22Rv1 (cell line): ENCODE measurements at regions not wholly inside any gene's neighbourhood (a gene's known extent, or its start where the extent isn't known, plus 50 kb on each side); places are given as distances from the start of the nearest gene placed in this dataset.

Source experiments
- ZFX ChIP-seq: fragments of 450-650 bp; IDR thresholded peaks from 2 replicates; pipeline ENCODE4 v1.6.1; 2017; ENCODE audit warnings: antibody characterized with exemption, borderline replicate concordance
- TF ChIP-seq, protein P1 (sequence below): fragments of 450-650 bp; IDR thresholded peaks from 2 replicates; pipeline ENCODE4 v1.5.1; 2017; ENCODE audit warnings: mild to moderate bottlenecking

DNA sequence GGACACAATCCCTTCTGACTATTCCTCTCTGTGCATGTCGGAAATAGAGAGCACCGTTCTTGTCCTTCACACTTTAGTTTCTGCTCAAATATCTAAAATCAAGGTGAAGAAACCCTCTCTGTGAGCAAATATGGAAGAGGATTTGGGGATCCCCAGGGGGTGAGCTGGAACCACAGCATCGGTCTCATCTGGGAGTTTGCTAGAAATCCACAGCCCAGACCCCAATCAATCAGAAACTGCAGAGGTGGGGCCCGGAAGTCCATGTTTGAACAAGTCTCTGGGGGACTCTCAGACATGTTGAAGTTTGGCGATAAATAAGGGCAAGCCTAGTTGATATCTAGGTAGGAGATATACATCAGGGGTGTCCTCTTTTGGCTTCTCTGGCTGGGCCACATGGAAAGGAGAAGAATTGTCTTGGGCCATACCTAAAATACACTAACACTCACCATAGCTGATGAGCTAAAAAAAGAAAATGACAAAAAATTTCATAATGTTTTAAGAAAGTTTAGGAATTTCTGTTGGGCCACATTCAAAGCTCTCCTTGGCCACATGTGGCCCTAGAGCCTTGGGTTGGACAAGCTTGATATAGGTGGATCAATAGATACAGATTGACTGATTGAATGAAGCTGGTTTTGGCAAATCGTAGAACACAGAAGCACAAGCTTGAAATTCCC is 168.0 kb upstream of the FOXF1 start:
- TF ChIP-seq, protein P1, sequence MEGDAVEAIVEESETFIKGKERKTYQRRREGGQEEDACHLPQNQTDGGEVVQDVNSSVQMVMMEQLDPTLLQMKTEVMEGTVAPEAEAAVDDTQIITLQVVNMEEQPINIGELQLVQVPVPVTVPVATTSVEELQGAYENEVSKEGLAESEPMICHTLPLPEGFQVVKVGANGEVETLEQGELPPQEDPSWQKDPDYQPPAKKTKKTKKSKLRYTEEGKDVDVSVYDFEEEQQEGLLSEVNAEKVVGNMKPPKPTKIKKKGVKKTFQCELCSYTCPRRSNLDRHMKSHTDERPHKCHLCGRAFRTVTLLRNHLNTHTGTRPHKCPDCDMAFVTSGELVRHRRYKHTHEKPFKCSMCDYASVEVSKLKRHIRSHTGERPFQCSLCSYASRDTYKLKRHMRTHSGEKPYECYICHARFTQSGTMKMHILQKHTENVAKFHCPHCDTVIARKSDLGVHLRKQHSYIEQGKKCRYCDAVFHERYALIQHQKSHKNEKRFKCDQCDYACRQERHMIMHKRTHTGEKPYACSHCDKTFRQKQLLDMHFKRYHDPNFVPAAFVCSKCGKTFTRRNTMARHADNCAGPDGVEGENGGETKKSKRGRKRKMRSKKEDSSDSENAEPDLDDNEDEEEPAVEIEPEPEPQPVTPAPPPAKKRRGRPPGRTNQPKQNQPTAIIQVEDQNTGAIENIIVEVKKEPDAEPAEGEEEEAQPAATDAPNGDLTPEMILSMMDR: no peak
- TF ChIP-seq ZFX: no peak
